H9 (cell line): ENCODE measurements at regions not wholly inside any gene's neighbourhood (a gene's known extent, or its start where the extent isn't known, plus 50 kb on each side); places are given as distances from the start of the nearest gene placed in this dataset.

Experiments used
- DNase-seq: peaks from one replicate; pipeline ENCODE4 v3.0.0-alpha.2; 2017
- H2AFZ ChIP-seq: one replicate; pipeline ENCODE4 v1.6.1; 2013; ENCODE audit warnings: mild to moderate bottlenecking, low read length, control low read depth, moderate library complexity
- H2AK5ac ChIP-seq: 2 replicates; pipeline ENCODE4 v1.6.1; 2013; ENCODE audit warnings: low read length, control low read depth, mixed read lengths; ENCODE audit not compliant: insufficient read length
- H2BK120ac ChIP-seq: one replicate; pipeline ENCODE4 v1.6.1; 2013; ENCODE audit warnings: low read depth, mild to moderate bottlenecking, low read length, control low read depth, inconsistent platforms; ENCODE audit not compliant: poor library complexity, severe bottlenecking
- H2BK12ac ChIP-seq: 2 replicates; pipeline ENCODE4 v1.6.1; 2013; ENCODE audit warnings: low read length, control low read depth, mixed read lengths, low read depth; ENCODE audit not compliant: insufficient read length
- H2BK15ac ChIP-seq: 2 replicates; pipeline ENCODE4 v1.6.1; 2013; ENCODE audit warnings: low read depth, low read length, control low read depth
- H2BK20ac ChIP-seq: one replicate; pipeline ENCODE4 v1.6.1; 2013; ENCODE audit warnings: low read depth, mild to moderate bottlenecking, low read length, control low read depth, inconsistent platforms; ENCODE audit not compliant: poor library complexity, severe bottlenecking
- H2BK5ac ChIP-seq: 2 replicates; pipeline ENCODE4 v1.6.1; 2013; ENCODE audit warnings: low read length, control low read depth, mixed read lengths; ENCODE audit not compliant: insufficient read length
- H3K14ac ChIP-seq: 2 replicates; pipeline ENCODE4 v1.6.1; 2013; ENCODE audit warnings: low read length, control low read depth; ENCODE audit not compliant: insufficient read depth
- H3K18ac ChIP-seq: 2 replicates; pipeline ENCODE4 v1.6.1; 2013; ENCODE audit warnings: low read depth, mild to moderate bottlenecking, mixed read lengths, low read length, control low read depth; ENCODE audit not compliant: insufficient read length
- H3K23ac ChIP-seq: 2 replicates; pipeline ENCODE4 v1.6.1; 2013; ENCODE audit warnings: low read length, control low read depth, mixed read lengths, low read depth; ENCODE audit not compliant: insufficient read length
- H3K23me2 ChIP-seq: 2 replicates; pipeline ENCODE4 v1.6.1; 2013; ENCODE audit warnings: low read depth, mild to moderate bottlenecking, mixed read lengths, low read length, control low read depth; ENCODE audit not compliant: insufficient read length, poor library complexity, severe bottlenecking
- H3K27ac ChIP-seq: 2 replicates; pipeline ENCODE4 v1.5.1; 2013; ENCODE audit warnings: low read length, control low read depth, mixed read lengths, low read depth; ENCODE audit not compliant: insufficient read length
- H3K27me3 ChIP-seq: 2 replicates; pipeline ENCODE4 v1.6.1; 2013; ENCODE audit warnings: low read length, control low read depth, inconsistent platforms; ENCODE audit not compliant: insufficient read depth
- H3K4ac ChIP-seq: 2 replicates; pipeline ENCODE4 v1.6.1; 2013; ENCODE audit warnings: low read depth, mild to moderate bottlenecking, control low read depth, inconsistent platforms, low read length, moderate library complexity
- H3K4me1 ChIP-seq: 2 replicates; pipeline ENCODE4 v1.6.1; 2013; ENCODE audit warnings: low read length, control low read depth, inconsistent platforms; ENCODE audit not compliant: insufficient read depth
- H3K4me2 ChIP-seq: 2 replicates; pipeline ENCODE4 v1.6.1; 2013; ENCODE audit warnings: low read length, control low read depth, mixed read lengths; ENCODE audit not compliant: insufficient read length, insufficient read depth
- H3K56ac ChIP-seq: 2 replicates; pipeline ENCODE4 v1.6.1; 2013; ENCODE audit warnings: low read depth, mild to moderate bottlenecking, mixed read lengths, low read length, control low read depth; ENCODE audit not compliant: insufficient read length
- H3K79me1 ChIP-seq: 2 replicates; pipeline ENCODE4 v1.6.1; 2013; ENCODE audit warnings: low read depth, mild to moderate bottlenecking, moderate library complexity, low read length, control low read depth, inconsistent platforms; ENCODE audit not compliant: insufficient read depth, poor library complexity, severe bottlenecking
- H3K79me2 ChIP-seq: 2 replicates; pipeline ENCODE4 v1.6.1; 2013; ENCODE audit warnings: low read length, control low read depth, inconsistent platforms; ENCODE audit not compliant: insufficient read depth
- H3K9ac ChIP-seq: 2 replicates; pipeline ENCODE4 v1.6.1; 2013; ENCODE audit warnings: low read length, control low read depth, mixed read lengths; ENCODE audit not compliant: insufficient read length; ENCODE audit errors: extremely low read depth
- H3K9me3 ChIP-seq: one replicate; pipeline ENCODE4 v1.6.1; 2013; ENCODE audit warnings: low read depth, low read length, inconsistent platforms; ENCODE audit not compliant: control insufficient read depth
- H3T11ph ChIP-seq: one replicate; pipeline ENCODE4 v1.6.1; 2013; ENCODE audit warnings: mild to moderate bottlenecking, low read length, control low read depth, inconsistent platforms
- H4K20me1 ChIP-seq: one replicate; pipeline ENCODE4 v1.6.1; 2013; ENCODE audit not compliant: control insufficient read depth, insufficient read length, insufficient read depth
- H4K5ac ChIP-seq: 2 replicates; pipeline ENCODE4 v1.6.1; 2013; ENCODE audit warnings: low read depth, mild to moderate bottlenecking, mixed read lengths, low read length, control low read depth; ENCODE audit not compliant: insufficient read length
- H4K8ac ChIP-seq: replicated peaks from 2 replicates; pipeline ENCODE4 v1.6.1; 2013; ENCODE audit warnings: low read length, control low read depth, mixed read lengths, low read depth; ENCODE audit not compliant: insufficient read length
- H4K91ac ChIP-seq: 2 replicates; pipeline ENCODE4 v1.6.1; 2013; ENCODE audit warnings: low read depth, mild to moderate bottlenecking, moderate library complexity, mixed read lengths, low read length, control low read depth; ENCODE audit not compliant: insufficient read length
- H3K27ac Mint-ChIP-seq, 3 experiments: 2 replicates in 2 of 3; 3 replicates in 1 of 3; pipeline ENCODE4 v1.8.0; 2020 to 2021; ENCODE audit warnings: mixed read lengths in 3 of 3, mild to moderate bottlenecking in 1 of 3, moderate library complexity in 1 of 3
- H3K27me3 Mint-ChIP-seq: 2 replicates; pipeline ENCODE4 v1.8.0; 2021; ENCODE audit warnings: low read depth, mild to moderate bottlenecking, moderate library complexity, mixed read lengths
- H3K36me3 Mint-ChIP-seq, 3 experiments: 2 replicates in 2 of 3; 3 replicates in 1 of 3; pipeline ENCODE4 v1.8.0; 2020 to 2021; ENCODE audit warnings: low read depth in 3 of 3, mixed read lengths in 3 of 3; ENCODE audit not compliant: insufficient read depth in 1 of 3
- H3K4me1 Mint-ChIP-seq, 2 experiments: 2 replicates each; pipeline ENCODE4 v1.8.0; 2020; ENCODE audit warnings: mixed read lengths in 2 of 2
- H3K4me3 Mint-ChIP-seq, 2 experiments: 2 replicates in 1 of 2; 3 replicates in 1 of 2; pipeline ENCODE4 v1.8.0; 2020 to 2021; ENCODE audit warnings: mild to moderate bottlenecking in 2 of 2, mixed read lengths in 2 of 2, moderate library complexity in 1 of 2
- H3K9me3 Mint-ChIP-seq, 2 experiments: 2 replicates in 1 of 2; 3 replicates in 1 of 2; pipeline ENCODE4 v1.8.0; 2020; ENCODE audit warnings: mild to moderate bottlenecking in 2 of 2, mixed read lengths in 2 of 2, moderate library complexity in 1 of 2
- WGBS: extraction: QIAGEN DNeasy Blood & Tissue Kit; methylation state at CpG from one replicate; pipeline ENCODE4 v1.1.7; 2013; ENCODE audit warnings: missing lambda C conversion rate, low lambda C conversion rate, mixed read lengths; ENCODE audit not compliant: insufficient read length; ENCODE audit errors: extremely low coverage; 5-methylcytosine and 5-hydroxymethylcytosine counted together
- TF ChIP-seq, protein P1 (sequence below): fragments of 200-600 bp; sonication (generic); conservative IDR thresholded peaks from 3 replicates; pipeline ENCODE4 v1.8.0; 2021; ENCODE audit warnings: antibody characterized with exemption, mild to moderate bottlenecking

DNA sequence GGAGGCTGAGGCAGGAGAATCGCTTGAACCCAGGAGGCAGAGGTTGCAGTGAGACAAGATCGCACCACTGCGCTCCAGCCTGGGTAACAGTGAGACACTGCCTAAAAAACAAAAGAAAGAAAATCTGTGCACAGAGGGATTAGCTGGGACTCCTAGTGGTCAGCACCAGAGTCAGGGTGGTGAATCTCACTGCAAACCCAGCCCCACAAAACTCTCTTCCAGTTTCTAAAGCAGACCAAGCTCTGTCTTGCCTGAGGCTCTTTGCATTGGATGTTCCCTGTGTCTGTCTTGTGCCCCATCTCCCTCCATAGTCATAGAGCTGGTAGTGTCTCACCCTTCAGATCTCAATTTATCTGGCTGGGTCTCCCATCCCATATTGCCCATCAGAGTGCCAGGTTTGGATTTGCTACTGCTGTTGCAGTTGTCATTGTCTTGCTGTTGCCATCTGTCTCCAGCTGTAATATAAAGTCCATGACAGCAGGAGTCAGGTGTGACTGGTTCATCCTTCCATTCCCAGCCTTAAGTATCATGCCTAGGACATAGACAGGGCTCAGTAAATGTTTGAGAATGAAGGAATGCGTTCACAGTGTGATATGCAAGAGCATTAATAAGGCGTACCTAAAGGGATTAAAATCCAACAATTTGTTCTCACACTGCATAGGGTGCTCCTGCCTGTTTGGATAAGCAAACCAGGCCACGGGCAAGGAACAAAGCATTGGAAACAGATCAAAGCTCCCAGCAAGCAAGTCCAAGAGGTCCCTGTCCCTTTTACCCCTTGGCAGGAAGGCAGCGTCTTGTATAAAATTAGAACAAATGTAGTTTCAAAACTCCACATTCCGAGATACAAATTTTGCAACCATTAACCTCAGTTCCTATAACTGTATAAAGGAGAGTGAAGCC lies 614.6 kb upstream of the CDH5 start:
- Histone ChIP-seq H2BK15ac (no peak overlapping the region), H3K9me3 (no peaks in the 10 kb centered on the region), H3K9ac (no peak overlapping the region), H2BK12ac (no peak overlapping the region), H2BK20ac (no peak overlapping the region), H3K18ac (no peak overlapping the region), H4K5ac (no peak overlapping the region), H3K4ac (no peak overlapping the region), H4K20me1 (no peaks in the 10 kb centered on the region), H3K14ac (no peak overlapping the region), H2BK5ac (no peak overlapping the region), H4K91ac (no peak overlapping the region), H3K79me1 (no peaks in the 10 kb centered on the region), H2BK120ac (no peak overlapping the region), H3K4me1 (no peaks in the 10 kb centered on the region), H3K27me3 (no peaks in the 10 kb centered on the region), H3K79me2 (no peaks in the 10 kb centered on the region), H3K4me2 (no peak overlapping the region), H3K23me2 (no peaks in the 10 kb centered on the region), H3K56ac (no peak overlapping the region), H3K23ac (no peak overlapping the region), H3K27ac (no peak overlapping the region), H2AFZ (no peak overlapping the region), H4K8ac (no peak overlapping the region), H2AK5ac (no peak overlapping the region), H3T11ph (no peak overlapping the region)
- Mint-ChIP-seq H3K27ac (no peak overlapping the region), H3K27me3 (no peaks in the 10 kb centered on the region), H3K36me3 (no peaks in the 10 kb centered on the region), H3K4me3 (no peak overlapping the region), H3K4me1 (peaks cover 23 to 36% of the 10 kb centered on the region in 2 experiments), H3K9me3 (no peaks in the 10 kb centered on the region)
- no CpG with 5 or more reads among the region's 8 CpGs for WGBS
- no peak for DNase-seq
- TF ChIP-seq, protein P1, sequence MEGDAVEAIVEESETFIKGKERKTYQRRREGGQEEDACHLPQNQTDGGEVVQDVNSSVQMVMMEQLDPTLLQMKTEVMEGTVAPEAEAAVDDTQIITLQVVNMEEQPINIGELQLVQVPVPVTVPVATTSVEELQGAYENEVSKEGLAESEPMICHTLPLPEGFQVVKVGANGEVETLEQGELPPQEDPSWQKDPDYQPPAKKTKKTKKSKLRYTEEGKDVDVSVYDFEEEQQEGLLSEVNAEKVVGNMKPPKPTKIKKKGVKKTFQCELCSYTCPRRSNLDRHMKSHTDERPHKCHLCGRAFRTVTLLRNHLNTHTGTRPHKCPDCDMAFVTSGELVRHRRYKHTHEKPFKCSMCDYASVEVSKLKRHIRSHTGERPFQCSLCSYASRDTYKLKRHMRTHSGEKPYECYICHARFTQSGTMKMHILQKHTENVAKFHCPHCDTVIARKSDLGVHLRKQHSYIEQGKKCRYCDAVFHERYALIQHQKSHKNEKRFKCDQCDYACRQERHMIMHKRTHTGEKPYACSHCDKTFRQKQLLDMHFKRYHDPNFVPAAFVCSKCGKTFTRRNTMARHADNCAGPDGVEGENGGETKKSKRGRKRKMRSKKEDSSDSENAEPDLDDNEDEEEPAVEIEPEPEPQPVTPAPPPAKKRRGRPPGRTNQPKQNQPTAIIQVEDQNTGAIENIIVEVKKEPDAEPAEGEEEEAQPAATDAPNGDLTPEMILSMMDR = peak; percentile 31; the same call in 1 of the 3 replicates
